DMS53 treated with DMSO at 0.1 percent for 48 hours (cell line): ENCODE measurements at regions not wholly inside any gene's neighbourhood (a gene's known extent, or its start where the extent isn't known, plus 50 kb on each side); places are given as distances from the start of the nearest gene placed in this dataset.
"Not testable (repeated sequence)": the region's sequence is repeated elsewhere in the genome, so short reads cannot be mapped to it uniquely, and the experiment has no call there.

Experiments
- DNase-seq: peaks from one replicate; lab custom pipeline; 2025; ENCODE audit not compliant: unreplicated experiment; lab: John Stamatoyannopoulos, UW

DNA sequence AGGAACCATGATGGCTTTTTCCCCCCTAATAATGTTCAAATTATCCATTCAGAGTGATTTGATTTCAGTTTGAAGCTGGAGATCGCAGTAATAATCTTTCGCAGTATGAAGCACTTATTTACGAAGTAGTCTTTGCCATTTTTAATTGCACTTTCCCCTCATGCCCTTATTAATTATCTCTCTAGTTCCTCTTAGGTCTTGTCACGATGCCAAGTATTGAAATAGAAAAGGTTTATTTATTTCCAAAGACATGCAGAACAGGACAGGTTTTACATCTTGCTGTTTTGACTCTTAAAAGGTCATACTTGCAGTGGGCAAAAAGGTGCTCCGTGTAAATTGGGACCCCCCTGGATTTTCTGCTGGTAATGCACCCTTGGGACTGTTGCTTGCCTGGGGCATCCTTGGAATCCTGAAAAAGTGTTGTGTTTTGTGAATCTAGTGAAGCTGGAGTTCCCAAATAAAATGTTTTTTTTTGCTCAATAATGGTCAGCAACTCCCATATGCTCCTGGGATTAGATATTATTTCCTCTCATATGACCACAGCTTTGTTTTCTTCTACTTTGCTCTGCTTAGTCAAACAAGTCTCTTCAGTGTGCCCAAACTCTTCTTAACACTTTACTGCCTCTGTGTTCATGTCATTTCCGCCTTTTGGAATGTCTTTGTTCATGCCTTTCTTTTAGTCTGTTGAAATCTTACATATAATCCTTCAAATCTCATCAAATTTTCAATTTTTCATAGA, 278.3 kb downstream of the TMEM38B start:
- no peak for DNase-seq

DNA sequence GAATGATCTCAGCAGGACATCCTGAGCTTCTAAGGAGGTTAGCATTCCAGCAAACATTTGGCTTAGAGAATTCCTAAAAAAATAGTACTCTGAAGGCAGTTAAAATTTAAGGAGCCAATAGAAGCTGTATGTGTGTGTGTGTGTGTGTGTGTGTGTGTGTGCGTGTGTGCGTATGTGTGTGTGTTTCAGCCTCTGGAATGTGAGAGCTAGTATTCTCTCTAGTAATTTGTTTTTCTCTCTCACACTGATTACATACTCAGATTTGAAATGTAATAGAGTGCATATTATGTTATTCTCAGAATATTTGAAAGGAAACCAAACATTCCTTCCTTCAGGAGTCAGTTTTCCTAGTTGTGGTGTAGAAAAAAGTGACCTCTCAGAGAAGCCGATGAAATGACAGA, 279.6 kb downstream of the TMEM38B start:
- no peak for DNase-seq

DNA sequence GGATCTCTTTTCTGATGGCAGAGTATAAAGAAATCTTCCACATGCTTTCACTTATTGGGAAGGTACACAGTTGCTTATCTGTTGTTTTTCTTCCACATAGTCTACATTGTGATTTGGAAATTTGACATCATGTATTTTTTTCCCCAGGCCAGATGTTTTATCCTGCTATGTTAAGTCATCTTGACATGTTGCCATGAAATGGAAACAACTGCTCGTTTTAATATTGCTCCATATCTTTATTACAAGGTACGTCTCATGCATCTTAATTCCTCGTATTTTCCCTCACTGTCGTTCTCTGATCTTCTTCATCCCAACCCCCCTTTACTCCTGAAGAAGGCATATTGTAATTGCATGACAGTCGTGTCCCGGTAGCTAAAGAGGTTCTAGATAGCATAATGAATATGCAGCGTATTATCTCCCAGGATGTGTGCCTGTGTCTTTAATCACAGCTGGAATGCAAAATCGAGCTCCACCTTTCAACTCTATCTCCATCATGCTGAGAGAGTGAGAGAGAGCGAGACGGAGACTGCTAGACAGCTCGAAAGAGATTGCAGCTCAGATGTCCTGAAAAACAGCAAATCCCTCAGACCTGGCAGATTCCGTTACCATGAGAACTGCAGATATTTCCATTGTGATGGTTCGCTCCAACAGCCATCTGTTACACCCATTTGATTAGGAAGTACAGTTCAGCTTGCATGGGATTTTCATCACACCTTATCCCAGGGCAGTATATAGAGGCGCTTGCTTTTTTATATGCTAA, 281.7 kb downstream of the TMEM38B start:
- DNase-seq, result no peak

- DNase-seq, result no peak
Measured at GRCh38 chr9:105978336-105978735, 284.0 kb downstream of the TMEM38B start.

- no peak for DNase-seq
Measured at GRCh38 chr9:105978826-105979225, 284.5 kb downstream of the TMEM38B start.

GRCh38 chr9:105979290-105979689, 284.9 kb downstream of the TMEM38B start:
- DNase-seq, result no peak

- DNase-seq, result no peak
Measured at GRCh38 chr9:105984714-105985113, 290.4 kb downstream of the TMEM38B start.

- peak; percentile 50 for DNase-seq
Measured at GRCh38 chr9:105993116-105993854, 298.9 kb downstream of the TMEM38B start.

DNA sequence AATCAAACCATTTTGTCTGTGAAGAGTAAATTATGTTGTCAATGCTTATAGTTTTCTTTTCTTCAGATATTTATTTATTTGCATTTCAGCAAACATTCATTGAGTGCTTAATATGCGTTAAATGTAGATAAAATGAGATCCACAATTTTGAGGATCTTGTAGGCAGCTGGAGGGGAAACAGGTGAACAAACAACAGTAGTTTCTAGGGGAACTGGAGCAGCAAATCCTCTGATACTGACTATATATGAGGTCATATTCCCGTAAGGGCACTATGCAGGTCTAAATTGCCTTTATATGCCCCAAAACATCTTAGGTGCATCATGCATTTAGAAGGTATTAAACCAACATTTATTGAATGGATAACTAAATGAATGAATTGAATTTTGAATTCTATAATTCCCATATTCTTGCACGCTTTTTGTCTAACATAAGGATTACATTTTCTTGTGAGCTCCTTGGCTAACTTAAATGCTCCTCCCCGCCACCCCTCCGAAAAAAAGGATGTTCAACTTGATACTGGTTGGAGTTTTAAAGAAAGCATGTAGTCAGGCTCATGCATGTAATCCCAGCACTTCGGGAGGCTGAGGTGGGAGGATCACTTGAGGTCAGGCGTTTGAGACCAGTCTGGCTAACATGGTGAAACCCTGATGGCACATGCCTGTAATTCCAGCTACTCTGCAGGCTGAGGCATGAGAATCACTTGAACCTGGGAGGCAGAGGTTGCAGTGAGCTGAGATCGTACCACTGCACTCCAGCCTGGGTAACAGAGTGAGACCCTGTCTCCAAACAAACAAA, 299.8 kb downstream of the TMEM38B start:
- DNase-seq, result peak; percentile 45

GRCh38 chr9:105994970-105995369, 300.6 kb downstream of the TMEM38B start:
- DNase-seq, result peak; percentile 75

GRCh38 chr9:106017198-106017740, 322.9 kb downstream of the TMEM38B start:
- no peak for DNase-seq

GRCh38 chr9:106019039-106019680, 324.8 kb downstream of the TMEM38B start:
- DNase-seq, result peak; percentile 63

- DNase-seq, result no peak
Measured at GRCh38 chr9:106019702-106020101, 325.4 kb downstream of the TMEM38B start.

DNA sequence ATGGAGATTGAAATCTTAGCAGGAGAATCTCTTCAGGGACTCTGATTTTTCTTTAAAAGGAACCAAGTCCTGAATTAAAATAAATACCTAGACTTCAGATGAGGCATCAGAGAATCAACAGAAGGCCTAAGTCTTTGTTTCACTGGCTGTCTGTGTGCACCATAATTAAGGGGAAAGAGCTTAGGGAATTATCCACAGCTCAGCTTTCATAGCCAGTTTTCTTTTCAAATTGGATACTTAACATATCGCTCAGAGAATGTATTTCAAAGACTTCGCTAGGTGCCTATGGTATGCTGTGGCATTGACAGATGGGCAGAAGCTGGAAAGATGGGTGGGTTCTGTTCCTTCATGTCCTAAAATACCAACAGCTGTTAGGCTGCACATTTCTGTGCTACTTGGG, 325.8 kb downstream of the TMEM38B start:
- DNase-seq, result no peak

- DNase-seq, result no peak
Measured at GRCh38 chr9:106023455-106023854, 329.1 kb downstream of the TMEM38B start.

- no peak for DNase-seq
Measured at GRCh38 chr9:106025453-106025852, 331.1 kb downstream of the TMEM38B start.

GRCh38 chr9:106030146-106030545, 335.8 kb downstream of the TMEM38B start:
- not testable (repeated sequence) for DNase-seq

DNA sequence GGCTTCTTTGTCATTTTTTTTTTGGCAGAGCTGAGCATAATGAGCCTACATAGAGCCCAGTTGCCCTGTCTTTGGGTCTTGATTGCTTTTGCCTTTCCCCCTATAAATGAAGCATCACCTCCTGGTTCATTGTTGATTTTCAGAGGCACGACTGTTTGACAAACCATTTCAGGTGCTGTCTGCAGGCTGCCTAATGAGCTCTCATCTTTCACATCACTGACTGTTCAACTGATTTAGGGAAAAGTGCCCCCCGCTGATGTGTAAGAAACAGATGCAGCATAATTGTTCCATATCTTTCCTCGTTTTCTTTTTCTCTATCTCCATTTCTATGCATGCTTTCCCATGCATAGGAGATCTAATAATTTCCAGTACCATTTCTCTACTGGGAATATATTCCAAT, 338.6 kb downstream of the TMEM38B start:
- no peak for DNase-seq

DNA sequence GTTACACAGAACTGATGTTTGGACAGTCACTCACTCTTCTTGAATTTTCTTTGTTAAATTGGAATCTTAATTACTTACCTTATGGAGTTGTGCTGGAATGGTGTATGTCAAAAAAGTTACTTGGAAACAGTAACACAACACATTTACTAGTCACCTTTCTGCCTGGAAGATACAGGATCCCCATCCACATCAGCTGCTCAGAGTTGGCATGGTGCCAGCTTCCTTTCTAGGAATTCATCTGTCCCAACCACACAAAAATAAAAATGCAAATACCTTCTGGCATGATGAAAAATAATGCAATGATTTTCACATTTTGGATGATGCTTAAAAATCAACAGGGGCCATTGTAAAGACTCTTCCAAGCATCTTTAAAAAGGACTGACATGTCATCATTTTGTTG, 341.5 kb downstream of the TMEM38B start:
- DNase-seq, result no peak
